OCI-LY7 (cell line): ENCODE measurements at regions not wholly inside any gene's neighbourhood (a gene's known extent, or its start where the extent isn't known, plus 50 kb on each side); places are given as distances from the start of the nearest gene placed in this dataset.

Source experiments
- BruUV-seq: library from RNA; stranded (reverse); fragments of 400-500 nt; replicated peaks from 2 replicates; lab custom pipeline; 2021; lab: Mats Ljungman, UMichigan
- CTCF ChIA-PET: fragments of 300-600 bp; sonication (Branson Sonifier 250); formaldehyde crosslinking; loops from one replicate; lab custom pipeline; 2022; ENCODE audit warnings: antibody characterized with exemption; ENCODE audit not compliant: unreplicated experiment; lab: Charles Lee
- POLR2A ChIA-PET: fragments of 300-600 bp; sonication (Branson Sonifier 250); formaldehyde crosslinking; loops from one replicate; lab custom pipeline; 2022; ENCODE audit warnings: antibody characterized with exemption; lab: Charles Lee
- DNase-seq: peaks from one replicate; pipeline ENCODE4 v3.0.0-alpha.2; 2015; ENCODE audit warnings: low spot score
- H2AFZ ChIP-seq: fragments of 200-600 bp; sonication (generic), shearing (Covaris generic); 2 replicates; pipeline ENCODE4 v1.6.1; 2014; ENCODE audit warnings: mild to moderate bottlenecking, antibody characterized with exemption, low read length, moderate library complexity
- H3K27ac ChIP-seq: fragments of 200-600 bp; sonication (generic); 2 replicates; pipeline ENCODE4 v1.5.1; 2014; ENCODE audit warnings: mixed run types, low read depth, mild to moderate bottlenecking, moderate library complexity, low read length, inconsistent platforms; ENCODE audit not compliant: poor library complexity, severe bottlenecking
- H3K36me3 ChIP-seq: fragments of 200-600 bp; sonication (generic); 2 replicates; pipeline ENCODE4 v1.6.1; 2014; ENCODE audit warnings: mild to moderate bottlenecking, antibody characterized with exemption, low read length, moderate library complexity, mixed read lengths; ENCODE audit not compliant: insufficient read depth
- H3K4me1 ChIP-seq: fragments of 200-600 bp; sonication (generic); 2 replicates; pipeline ENCODE4 v1.5.1; 2014; ENCODE audit warnings: mild to moderate bottlenecking, low read length; ENCODE audit not compliant: insufficient read depth, poor library complexity, severe bottlenecking
- H3K4me2 ChIP-seq: fragments of 200-600 bp; sonication (generic); 2 replicates; pipeline ENCODE4 v1.6.1; 2014; ENCODE audit warnings: mild to moderate bottlenecking, low read length
- H3K4me3 ChIP-seq: fragments of 200-600 bp; sonication (generic); 2 replicates; pipeline ENCODE4 v1.5.1; 2014; ENCODE audit warnings: mild to moderate bottlenecking, low read depth, low read length; ENCODE audit not compliant: poor library complexity, severe bottlenecking
- H3K79me2 ChIP-seq: fragments of 200-600 bp; sonication (generic); 2 replicates; pipeline ENCODE4 v1.6.1; 2016; ENCODE audit warnings: low read depth, mild to moderate bottlenecking, low read length, moderate library complexity, mixed read lengths; ENCODE audit not compliant: insufficient read depth
- H3K9me2 ChIP-seq: fragments of 200-600 bp; sonication (generic); 2 replicates; pipeline ENCODE4 v1.6.1; 2016; ENCODE audit warnings: mild to moderate bottlenecking, low read length, mixed read lengths; ENCODE audit not compliant: insufficient read depth
- H3K9me3 ChIP-seq: fragments of 200-600 bp; sonication (generic); 2 replicates; pipeline ENCODE4 v1.6.1; 2014; ENCODE audit warnings: mild to moderate bottlenecking, mixed run types, low read length, mixed read lengths
- H4K20me1 ChIP-seq: fragments of 200-600 bp; sonication (generic); 2 replicates; pipeline ENCODE4 v1.6.1; 2014; ENCODE audit warnings: mild to moderate bottlenecking, antibody characterized with exemption, low read length, moderate library complexity, mixed read lengths; ENCODE audit not compliant: insufficient read depth
- EZH2phosphoT487 ChIP-seq: fragments of 200-600 bp; sonication (generic); IDR thresholded peaks from 2 replicates; pipeline ENCODE4 v1.6.1; 2018; ENCODE audit warnings: low read depth, borderline replicate concordance, mild to moderate bottlenecking, mixed run types, antibody characterized with exemption, low read length, moderate library complexity, mixed read lengths
- intact Hi-C: fragments of 100-400 bp; cut with micrococcal nuclease; formaldehyde crosslinking; loops from one replicate; pipeline ENCODE4 v1.10.0; 2022; ENCODE audit not compliant: unreplicated experiment
- TF ChIP-seq, protein P1 (sequence below): fragments of 200-600 bp; sonication (generic); conservative IDR thresholded peaks from 2 replicates; pipeline ENCODE4 v1.5.1; 2014; ENCODE audit warnings: mild to moderate bottlenecking, antibody characterized with exemption, low read length, moderate library complexity, mixed read lengths

DNA sequence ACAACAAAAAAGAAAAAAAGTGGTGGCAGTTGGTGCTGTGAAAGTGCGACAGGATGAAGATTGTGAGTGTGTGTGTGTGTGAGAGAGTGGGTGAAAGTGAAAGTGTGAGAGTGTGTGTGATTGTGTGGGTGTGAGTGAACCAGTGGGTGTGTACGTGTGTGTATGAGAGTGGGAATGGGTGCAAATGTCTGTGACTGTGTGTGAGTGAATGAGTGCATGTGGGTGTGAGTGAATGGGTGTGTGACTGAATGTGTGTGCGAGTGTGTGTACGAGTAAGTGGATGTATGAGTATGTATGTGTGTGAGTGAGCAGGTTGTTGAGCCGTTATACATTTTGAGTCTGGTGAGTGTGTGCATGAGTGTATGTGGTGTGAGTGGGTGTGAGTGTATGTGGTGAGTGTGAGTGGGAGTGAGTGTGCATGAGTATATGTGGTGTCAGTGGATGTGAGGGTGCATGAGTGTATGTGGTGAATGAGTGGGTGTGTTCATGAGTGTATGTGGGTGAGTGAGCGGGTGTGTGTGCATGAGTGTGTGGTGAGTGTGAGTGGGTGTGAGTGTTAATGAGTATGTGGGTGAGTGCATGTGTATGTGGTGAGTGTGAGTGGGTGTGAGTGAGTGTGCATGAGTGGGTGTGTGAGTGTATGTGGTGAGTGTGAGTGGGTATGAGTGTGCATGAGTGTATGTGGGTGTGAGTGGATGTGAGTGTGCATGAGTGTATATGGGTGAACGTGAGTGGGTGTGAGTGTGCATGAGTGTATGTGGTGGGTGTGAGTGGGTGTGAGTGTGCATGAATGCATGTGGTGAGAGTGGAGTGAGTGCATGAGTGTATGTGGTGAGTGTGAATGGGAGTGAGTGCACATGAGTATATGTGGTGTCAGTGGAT is 69.3 kb upstream of the HPCAL1 start:
- Histone ChIP-seq H4K20me1 (no peaks in the 10 kb centered on the region), H3K9me3 (no peaks in the 10 kb centered on the region), H3K4me1 (no peaks in the 10 kb centered on the region), H3K79me2 (no peaks in the 10 kb centered on the region), H3K27ac (no peak overlapping the region), H3K9me2 (no peaks in the 10 kb centered on the region), H3K36me3 (no peaks in the 10 kb centered on the region), H2AFZ (no peak overlapping the region), H3K4me3 (no peak overlapping the region), H3K4me2 (no peak overlapping the region)
- ChIA-PET CTCF (no interaction called here), POLR2A (no interaction called here)
- intact Hi-C loops, result no loop called here
- DNase-seq, result no peak
- TF ChIP-seq, protein P1, sequence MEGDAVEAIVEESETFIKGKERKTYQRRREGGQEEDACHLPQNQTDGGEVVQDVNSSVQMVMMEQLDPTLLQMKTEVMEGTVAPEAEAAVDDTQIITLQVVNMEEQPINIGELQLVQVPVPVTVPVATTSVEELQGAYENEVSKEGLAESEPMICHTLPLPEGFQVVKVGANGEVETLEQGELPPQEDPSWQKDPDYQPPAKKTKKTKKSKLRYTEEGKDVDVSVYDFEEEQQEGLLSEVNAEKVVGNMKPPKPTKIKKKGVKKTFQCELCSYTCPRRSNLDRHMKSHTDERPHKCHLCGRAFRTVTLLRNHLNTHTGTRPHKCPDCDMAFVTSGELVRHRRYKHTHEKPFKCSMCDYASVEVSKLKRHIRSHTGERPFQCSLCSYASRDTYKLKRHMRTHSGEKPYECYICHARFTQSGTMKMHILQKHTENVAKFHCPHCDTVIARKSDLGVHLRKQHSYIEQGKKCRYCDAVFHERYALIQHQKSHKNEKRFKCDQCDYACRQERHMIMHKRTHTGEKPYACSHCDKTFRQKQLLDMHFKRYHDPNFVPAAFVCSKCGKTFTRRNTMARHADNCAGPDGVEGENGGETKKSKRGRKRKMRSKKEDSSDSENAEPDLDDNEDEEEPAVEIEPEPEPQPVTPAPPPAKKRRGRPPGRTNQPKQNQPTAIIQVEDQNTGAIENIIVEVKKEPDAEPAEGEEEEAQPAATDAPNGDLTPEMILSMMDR, result no peak
- no peak for TF ChIP-seq EZH2phosphoT487
- no TSS peak for BruUV-seq

DNA sequence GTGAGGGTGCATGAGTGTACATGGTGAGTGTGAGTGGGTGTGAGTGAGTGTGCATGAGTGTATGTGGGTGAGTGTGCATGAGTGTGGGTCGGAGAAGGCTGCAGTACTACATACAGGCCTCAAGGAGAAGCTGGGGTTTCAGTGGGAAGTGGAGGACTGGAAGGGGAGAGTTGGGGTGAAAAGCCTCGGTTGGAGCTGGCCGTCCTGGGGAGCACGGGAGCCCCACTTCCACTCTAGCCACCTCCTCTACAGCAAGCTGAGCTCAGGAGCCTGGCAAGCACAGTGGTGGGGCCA is 68.7 kb upstream of the HPCAL1 start:
- TF ChIP-seq, protein P1, result no peak
- no peak for TF ChIP-seq EZH2phosphoT487
- no peaks in the 10 kb centered on the region for H3K36me3 ChIP-seq
- no TSS peak for BruUV-seq
- intact Hi-C loops, result no loop called here
- CTCF ChIA-PET, result no interaction called here
- H4K20me1 ChIP-seq, result no peaks in the 10 kb centered on the region
- H3K4me2 ChIP-seq, result no peak overlapping the region
- no peak overlapping the region for H3K27ac ChIP-seq
- H3K4me3 ChIP-seq, result no peak overlapping the region
- no peak for DNase-seq
- H3K79me2 ChIP-seq, result no peaks in the 10 kb centered on the region
- POLR2A ChIA-PET, result no interaction called here
- H3K4me1 ChIP-seq, result no peaks in the 10 kb centered on the region
- H2AFZ ChIP-seq, result no peak overlapping the region
- no peaks in the 10 kb centered on the region for H3K9me2 ChIP-seq
- H3K9me3 ChIP-seq, result no peaks in the 10 kb centered on the region

DNA sequence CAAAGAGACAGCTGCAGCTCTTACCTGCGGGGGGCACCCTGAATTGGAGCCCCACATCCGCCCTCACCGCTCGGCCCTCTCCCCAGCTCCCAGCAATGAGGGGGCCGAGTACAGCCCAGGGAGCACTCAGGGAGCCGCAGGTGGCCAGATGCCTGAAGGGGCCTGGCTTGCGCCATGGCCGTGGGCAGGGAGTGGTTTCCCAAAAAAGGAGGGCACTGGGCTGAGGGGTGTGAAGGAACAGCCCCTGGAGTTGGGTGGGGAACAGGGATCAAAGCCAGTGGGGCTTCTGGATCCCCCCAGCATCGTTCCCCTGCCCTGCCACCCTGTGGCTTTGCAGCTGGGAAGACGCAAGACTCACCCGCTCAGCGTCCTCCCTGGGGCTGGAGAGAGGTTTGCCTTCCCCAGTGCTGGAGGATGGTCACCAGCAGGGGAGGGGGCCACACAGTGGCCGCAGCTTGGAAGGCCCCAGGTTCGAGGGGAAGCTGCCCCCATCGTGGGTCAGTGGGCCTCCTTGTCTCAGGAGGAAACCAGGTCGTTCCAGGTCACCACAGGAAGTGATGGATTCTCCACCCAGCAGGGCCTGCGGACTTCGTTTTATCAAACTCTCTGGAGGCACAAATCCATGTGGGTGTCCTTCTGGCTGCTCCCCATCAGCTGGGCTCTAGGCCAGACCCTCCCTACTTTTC is 68.2 kb upstream of the HPCAL1 start:
- TF ChIP-seq EZH2phosphoT487, result no peak
- TF ChIP-seq, protein P1, result no peak
- POLR2A ChIA-PET, result no interaction called here
- CTCF ChIA-PET, result no interaction called here

More for the DNA sequence above, 68.2 kb upstream of the HPCAL1 start:
- BruUV-seq, result no TSS peak
- H4K20me1 ChIP-seq, result no peaks in the 10 kb centered on the region
- no peaks in the 10 kb centered on the region for H3K4me1 ChIP-seq
- no peak for DNase-seq
- H3K36me3 ChIP-seq, result no peaks in the 10 kb centered on the region
- intact Hi-C loops, result no loop called here
- H3K9me3 ChIP-seq, result no peaks in the 10 kb centered on the region
- no peaks in the 10 kb centered on the region for H3K9me2 ChIP-seq
- H3K4me2 ChIP-seq, result no peak overlapping the region
- no peak overlapping the region for H2AFZ ChIP-seq
- H3K27ac ChIP-seq, result no peak overlapping the region
- no peaks in the 10 kb centered on the region for H3K79me2 ChIP-seq
- no peak overlapping the region for H3K4me3 ChIP-seq
